ENCODE measurements at regions not wholly inside any gene's neighbourhood (a gene's known extent, or its start where the extent isn't known, plus 50 kb on each side); places are given as distances from the start of the nearest gene placed in this dataset.
"Not testable (repeated sequence)": the region's sequence is repeated elsewhere in the genome, so short reads cannot be mapped to it uniquely, and the experiment has no call there.

GRCh38 chr6:66265737-66266136, 558.7 kb upstream of the EYS start:
- no peak overlapping the region for H3K27ac ChIP-seq
- TF ChIP-seq ZFX (IDR thresholded peaks at IDR 0.05; ENCODE audit: borderline replicate concordance) (no peak), CTCF (IDR thresholded peaks at IDR 0.05) (no peak)

- TF ChIP-seq CTCF (IDR thresholded peaks at IDR 0.05) (no peak), ZFX (IDR thresholded peaks at IDR 0.05; ENCODE audit: borderline replicate concordance) (no peak)
- no peak overlapping the region for H3K27ac ChIP-seq
Measured at GRCh38 chr6:66264376-66264775, 557.4 kb upstream of the EYS start.

GRCh38 chr6:66258731-66259487, 551.9 kb upstream of the EYS start:
- H3K27ac ChIP-seq: not testable (repeated sequence)

GRCh38 chr6:66245231-66245630, 538.2 kb upstream of the EYS start:
- H3K27ac ChIP-seq: no peak overlapping the region
- TF ChIP-seq CTCF (IDR thresholded peaks at IDR 0.05) (no peak), ZFX (IDR thresholded peaks at IDR 0.05; ENCODE audit: borderline replicate concordance) (no peak)

- no peak overlapping the region for H3K27ac ChIP-seq
- TF ChIP-seq ZFX (IDR thresholded peaks at IDR 0.05; ENCODE audit: borderline replicate concordance) (no peak), CTCF (IDR thresholded peaks at IDR 0.05) (no peak)
Measured at GRCh38 chr6:66238851-66239250, 531.8 kb upstream of the EYS start.

GRCh38 chr6:66232890-66233289, 525.9 kb upstream of the EYS start:
- H3K27ac ChIP-seq: no peak overlapping the region
- no peak for TF ChIP-seq CTCF (IDR thresholded peaks at IDR 0.05)
- TF ChIP-seq ZFX (IDR thresholded peaks at IDR 0.05; ENCODE audit: borderline replicate concordance): no peak

- TF ChIP-seq ZFX (IDR thresholded peaks at IDR 0.05; ENCODE audit: borderline replicate concordance) (no peak), CTCF (IDR thresholded peaks at IDR 0.05) (no peak)
- H3K27ac ChIP-seq: no peak overlapping the region
Measured at GRCh38 chr6:66230591-66230990, 523.6 kb upstream of the EYS start.

- TF ChIP-seq CTCF (IDR thresholded peaks at IDR 0.05): no peak
- no peak for TF ChIP-seq ZFX (IDR thresholded peaks at IDR 0.05; ENCODE audit: borderline replicate concordance)
- H3K27ac ChIP-seq: no peak overlapping the region
Measured at GRCh38 chr6:66226109-66226508, 519.1 kb upstream of the EYS start.
